Gastrocnemius medialis (tissue), 4 donors: ENCODE measurements at regions not wholly inside any gene's neighbourhood (a gene's known extent, or its start where the extent isn't known, plus 50 kb on each side); places are given as distances from the start of the nearest gene placed in this dataset.

Experiments
- POLR2A ChIP-seq, 2 donors: fragments of 450-650 bp; IDR thresholded peaks; one replicate each; pipeline ENCODE4 v1.6.1; 2017; ENCODE audit warnings: antibody characterized with exemption in 2 of 2, mild to moderate bottlenecking in 2 of 2, moderate library complexity in 2 of 2
- TF ChIP-seq, protein P1 (sequence below), 5 experiments: fragments of 450-650 bp in 3 of 5; fragments of 200-600 bp in 2 of 5; sonication (generic) in 2 of 5; IDR thresholded peaks in 4 of 5; conservative IDR thresholded peaks in 1 of 5; 1 replicate in 4 of 5; 2 replicates in 1 of 5; pipeline ENCODE4 v1.5.1; 2016 to 2019; ENCODE audit warnings: antibody characterized with exemption in 5 of 5, mild to moderate bottlenecking in 3 of 5, moderate library complexity in 3 of 5

DNA sequence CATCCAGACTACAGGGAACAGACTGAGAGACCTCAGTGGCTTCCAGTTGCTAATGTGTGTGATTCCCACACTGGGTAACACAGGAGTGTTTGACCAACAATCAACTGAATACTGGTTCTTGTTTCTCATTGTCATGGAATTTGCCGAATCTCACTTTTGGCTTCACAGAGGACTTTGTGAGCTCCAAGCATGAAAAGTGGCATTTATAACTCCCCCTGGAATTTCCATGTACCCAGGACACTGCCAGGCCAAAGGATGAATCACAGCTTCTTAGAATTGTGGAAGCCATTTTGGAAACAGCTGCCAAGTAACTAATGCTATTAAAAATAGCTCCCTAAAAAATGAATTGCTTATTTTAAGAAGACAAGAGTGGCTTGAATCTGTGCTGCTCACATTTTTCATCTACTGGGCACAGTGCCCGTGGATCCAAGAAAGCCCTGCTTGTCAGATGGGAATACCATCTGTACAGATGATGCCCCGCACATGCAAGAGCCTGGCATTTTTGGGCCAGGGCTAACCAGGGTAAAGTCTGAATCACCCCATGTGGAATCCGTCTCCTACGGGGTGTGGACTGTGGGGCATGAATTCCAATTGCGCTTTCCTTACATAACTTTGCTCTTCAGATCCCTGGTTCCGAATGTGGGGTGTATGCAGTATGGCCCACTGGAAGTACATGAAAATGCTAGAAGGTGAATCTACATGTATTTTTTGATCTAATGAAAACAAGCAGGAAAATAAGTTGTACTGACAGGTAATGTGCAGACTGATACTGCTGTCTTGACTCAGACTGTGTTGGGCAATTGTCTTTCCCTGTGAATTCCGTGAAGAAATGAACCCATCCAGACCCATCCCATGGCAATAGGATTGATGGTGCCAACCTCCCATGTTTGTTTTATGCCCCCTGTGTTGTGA is 487.3 kb downstream of the SIPA1L2 start:
- TF ChIP-seq, protein P1, sequence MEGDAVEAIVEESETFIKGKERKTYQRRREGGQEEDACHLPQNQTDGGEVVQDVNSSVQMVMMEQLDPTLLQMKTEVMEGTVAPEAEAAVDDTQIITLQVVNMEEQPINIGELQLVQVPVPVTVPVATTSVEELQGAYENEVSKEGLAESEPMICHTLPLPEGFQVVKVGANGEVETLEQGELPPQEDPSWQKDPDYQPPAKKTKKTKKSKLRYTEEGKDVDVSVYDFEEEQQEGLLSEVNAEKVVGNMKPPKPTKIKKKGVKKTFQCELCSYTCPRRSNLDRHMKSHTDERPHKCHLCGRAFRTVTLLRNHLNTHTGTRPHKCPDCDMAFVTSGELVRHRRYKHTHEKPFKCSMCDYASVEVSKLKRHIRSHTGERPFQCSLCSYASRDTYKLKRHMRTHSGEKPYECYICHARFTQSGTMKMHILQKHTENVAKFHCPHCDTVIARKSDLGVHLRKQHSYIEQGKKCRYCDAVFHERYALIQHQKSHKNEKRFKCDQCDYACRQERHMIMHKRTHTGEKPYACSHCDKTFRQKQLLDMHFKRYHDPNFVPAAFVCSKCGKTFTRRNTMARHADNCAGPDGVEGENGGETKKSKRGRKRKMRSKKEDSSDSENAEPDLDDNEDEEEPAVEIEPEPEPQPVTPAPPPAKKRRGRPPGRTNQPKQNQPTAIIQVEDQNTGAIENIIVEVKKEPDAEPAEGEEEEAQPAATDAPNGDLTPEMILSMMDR (IDR thresholded peaks at IDR 0.05 in 4 of 5, conservative IDR thresholded peaks at IDR 0.05 in 1 of 5): no peak
- no peak for TF ChIP-seq POLR2A (IDR thresholded peaks at IDR 0.05)
